MM.1S (cell line): ENCODE measurements at regions not wholly inside any gene's neighbourhood (a gene's known extent, or its start where the extent isn't known, plus 50 kb on each side); places are given as distances from the start of the nearest gene placed in this dataset.
"Not testable (repeated sequence)": the region's sequence is repeated elsewhere in the genome, so short reads cannot be mapped to it uniquely, and the experiment has no call there.

Experiments
- EZH2 ChIP-seq: fragments of 300-600 bp; sonication (generic); optimal IDR thresholded peaks from 2 replicates; pipeline ENCODE3; 2017; ENCODE audit warnings: low read depth, mild to moderate bottlenecking, antibody characterized with exemption, low read length, mixed read lengths
- TF ChIP-seq, protein P1 (sequence below): fragments of 300-600 bp; sonication (generic); IDR thresholded peaks from 2 replicates; pipeline ENCODE4 v1.5.1; 2016; ENCODE audit warnings: antibody characterized with exemption, low read length, mixed read lengths

DNA sequence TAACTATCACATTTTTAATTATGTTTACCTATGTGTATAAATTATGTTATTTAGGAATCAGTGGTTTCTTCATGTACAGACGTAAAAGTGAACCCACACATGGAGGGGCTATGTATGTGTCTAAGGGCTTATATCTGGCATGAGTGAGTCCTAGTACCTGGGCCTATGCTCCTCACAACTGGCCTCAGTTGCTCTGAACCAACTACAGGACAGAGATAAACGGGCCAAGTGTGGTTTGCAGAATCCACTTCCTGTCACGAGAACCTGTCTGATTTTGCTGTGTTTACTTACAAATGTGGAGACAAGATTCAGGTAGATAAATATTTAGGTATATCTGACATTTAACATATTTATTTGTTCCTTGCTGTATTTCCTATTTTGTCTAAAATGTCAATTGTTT is 562.5 kb downstream of the TMEM121 start:
- TF ChIP-seq, protein P1, sequence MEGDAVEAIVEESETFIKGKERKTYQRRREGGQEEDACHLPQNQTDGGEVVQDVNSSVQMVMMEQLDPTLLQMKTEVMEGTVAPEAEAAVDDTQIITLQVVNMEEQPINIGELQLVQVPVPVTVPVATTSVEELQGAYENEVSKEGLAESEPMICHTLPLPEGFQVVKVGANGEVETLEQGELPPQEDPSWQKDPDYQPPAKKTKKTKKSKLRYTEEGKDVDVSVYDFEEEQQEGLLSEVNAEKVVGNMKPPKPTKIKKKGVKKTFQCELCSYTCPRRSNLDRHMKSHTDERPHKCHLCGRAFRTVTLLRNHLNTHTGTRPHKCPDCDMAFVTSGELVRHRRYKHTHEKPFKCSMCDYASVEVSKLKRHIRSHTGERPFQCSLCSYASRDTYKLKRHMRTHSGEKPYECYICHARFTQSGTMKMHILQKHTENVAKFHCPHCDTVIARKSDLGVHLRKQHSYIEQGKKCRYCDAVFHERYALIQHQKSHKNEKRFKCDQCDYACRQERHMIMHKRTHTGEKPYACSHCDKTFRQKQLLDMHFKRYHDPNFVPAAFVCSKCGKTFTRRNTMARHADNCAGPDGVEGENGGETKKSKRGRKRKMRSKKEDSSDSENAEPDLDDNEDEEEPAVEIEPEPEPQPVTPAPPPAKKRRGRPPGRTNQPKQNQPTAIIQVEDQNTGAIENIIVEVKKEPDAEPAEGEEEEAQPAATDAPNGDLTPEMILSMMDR = not testable (repeated sequence)
- not testable (repeated sequence) for TF ChIP-seq EZH2
